GM06990 (cell line): ENCODE measurements at regions not wholly inside any gene's neighbourhood (a gene's known extent, or its start where the extent isn't known, plus 50 kb on each side); places are given as distances from the start of the nearest gene placed in this dataset.

ENCODE experiments used
- DNase-seq: peaks from one replicate; pipeline ENCODE4 v3.0.0-alpha.2; 2011; ENCODE audit not compliant: insufficient read length; ENCODE audit errors: extremely low read depth
- H3K27me3 ChIP-seq: replicated peaks from 2 replicates; pipeline ENCODE4 v1.6.0; 2011; ENCODE audit warnings: low read length; ENCODE audit not compliant: control insufficient read depth, insufficient read depth
- H3K36me3 ChIP-seq: 2 replicates; pipeline ENCODE4 v1.5.1; 2011; ENCODE audit warnings: low read length; ENCODE audit not compliant: control insufficient read depth, insufficient read depth
- H3K4me3 ChIP-seq: replicated peaks from 2 replicates; pipeline ENCODE4 v1.5.1; 2011; ENCODE audit warnings: low read depth, mild to moderate bottlenecking, control low read depth, low read length
- TF ChIP-seq, protein P1 (sequence below): IDR thresholded peaks from 2 replicates; pipeline ENCODE4 v1.5.1; 2011; ENCODE audit warnings: low read length, control low read depth, mild to moderate bottlenecking, inconsistent platforms; ENCODE audit not compliant: insufficient read depth, poor library complexity, severe bottlenecking

DNA sequence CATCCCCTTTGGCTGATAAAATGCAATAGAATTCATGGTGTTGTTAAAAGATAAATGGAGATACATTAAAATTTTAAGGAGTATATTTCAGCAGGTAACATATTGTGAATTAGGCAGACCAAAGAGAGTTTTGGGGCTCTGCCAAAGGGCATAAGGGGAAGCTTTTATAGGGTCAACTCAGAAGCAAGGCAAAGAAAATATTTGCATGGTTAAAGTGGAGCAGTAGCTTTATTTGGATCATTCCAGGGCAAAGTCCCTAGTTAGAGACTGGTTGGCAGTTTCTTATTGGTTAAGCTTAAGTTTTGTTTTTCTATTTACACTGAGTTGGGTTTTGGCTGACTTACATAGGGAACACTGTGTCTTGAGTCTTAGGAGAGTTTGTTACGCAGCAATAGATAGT lies 75.1 kb upstream of the CA10 start:
- Histone ChIP-seq H3K27me3 (no peaks in the 10 kb centered on the region), H3K36me3 (no peaks in the 10 kb centered on the region), H3K4me3 (no peak overlapping the region)
- DNase-seq: no peak
- TF ChIP-seq, protein P1, sequence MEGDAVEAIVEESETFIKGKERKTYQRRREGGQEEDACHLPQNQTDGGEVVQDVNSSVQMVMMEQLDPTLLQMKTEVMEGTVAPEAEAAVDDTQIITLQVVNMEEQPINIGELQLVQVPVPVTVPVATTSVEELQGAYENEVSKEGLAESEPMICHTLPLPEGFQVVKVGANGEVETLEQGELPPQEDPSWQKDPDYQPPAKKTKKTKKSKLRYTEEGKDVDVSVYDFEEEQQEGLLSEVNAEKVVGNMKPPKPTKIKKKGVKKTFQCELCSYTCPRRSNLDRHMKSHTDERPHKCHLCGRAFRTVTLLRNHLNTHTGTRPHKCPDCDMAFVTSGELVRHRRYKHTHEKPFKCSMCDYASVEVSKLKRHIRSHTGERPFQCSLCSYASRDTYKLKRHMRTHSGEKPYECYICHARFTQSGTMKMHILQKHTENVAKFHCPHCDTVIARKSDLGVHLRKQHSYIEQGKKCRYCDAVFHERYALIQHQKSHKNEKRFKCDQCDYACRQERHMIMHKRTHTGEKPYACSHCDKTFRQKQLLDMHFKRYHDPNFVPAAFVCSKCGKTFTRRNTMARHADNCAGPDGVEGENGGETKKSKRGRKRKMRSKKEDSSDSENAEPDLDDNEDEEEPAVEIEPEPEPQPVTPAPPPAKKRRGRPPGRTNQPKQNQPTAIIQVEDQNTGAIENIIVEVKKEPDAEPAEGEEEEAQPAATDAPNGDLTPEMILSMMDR: no peak

DNA sequence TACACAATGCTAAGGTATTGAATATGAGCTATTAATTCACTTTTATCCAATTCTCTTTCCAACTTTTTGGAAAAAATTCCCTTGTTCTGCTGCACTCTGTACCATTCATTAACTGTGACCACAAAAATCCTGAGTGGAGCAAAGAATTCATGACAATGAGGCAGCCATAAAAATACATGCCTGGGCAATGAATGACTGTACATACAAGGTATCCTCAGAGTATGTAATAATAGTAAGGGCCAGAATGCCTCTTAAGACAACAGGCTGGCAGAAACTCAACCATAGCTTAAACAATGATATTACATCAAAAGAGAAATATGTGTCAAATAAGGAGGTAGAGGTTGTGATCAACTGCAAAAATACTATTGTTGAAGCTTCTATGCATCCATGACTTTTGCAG lies 74.7 kb upstream of the CA10 start:
- no peaks in the 10 kb centered on the region for H3K27me3 ChIP-seq
- TF ChIP-seq, protein P1: no peak
- DNase-seq: no peak
- no peaks in the 10 kb centered on the region for H3K36me3 ChIP-seq
- no peak overlapping the region for H3K4me3 ChIP-seq

DNA sequence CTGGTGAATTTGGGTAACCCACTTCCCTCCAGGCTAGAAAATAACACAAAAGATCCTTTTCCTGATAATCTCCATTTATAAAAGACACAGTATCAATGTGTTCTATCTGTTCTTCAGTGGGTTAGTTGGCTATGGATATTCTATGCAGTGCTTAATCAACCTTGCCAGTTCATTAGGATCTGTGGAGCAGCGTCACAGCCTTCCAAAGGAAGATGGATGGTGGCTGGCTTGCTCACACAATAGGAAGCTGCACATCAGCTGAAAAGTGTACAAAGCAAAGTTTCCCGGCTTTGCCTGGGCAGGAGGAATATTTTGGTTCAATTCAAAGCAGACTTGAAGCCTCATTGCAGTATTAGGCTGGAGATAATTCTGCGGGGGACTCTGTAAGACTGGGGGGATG lies 70.3 kb upstream of the CA10 start:
- Histone ChIP-seq H3K4me3 (no peak overlapping the region), H3K36me3 (no peaks in the 10 kb centered on the region), H3K27me3 (no peaks in the 10 kb centered on the region)
- TF ChIP-seq, protein P1: no peak
- no peak for DNase-seq

DNA sequence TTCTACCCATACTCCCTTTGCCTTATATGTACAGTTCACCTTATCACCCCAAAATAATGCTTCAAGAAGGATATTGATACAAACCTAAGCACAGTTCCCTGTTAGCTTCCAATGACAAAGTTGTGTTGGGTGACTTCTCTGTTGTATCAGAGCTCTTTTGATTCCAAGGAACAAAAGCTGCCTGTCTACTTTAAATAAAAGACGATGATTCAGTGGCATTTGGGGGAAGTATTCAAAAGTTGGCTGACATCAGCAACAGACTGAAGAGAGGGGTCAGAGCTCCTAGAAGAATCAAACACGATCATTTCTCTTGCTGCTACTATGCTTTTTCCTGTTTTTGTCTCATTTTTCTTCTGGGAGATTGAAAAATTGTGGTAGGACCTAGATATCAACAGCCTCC lies 69.4 kb upstream of the CA10 start:
- H3K36me3 ChIP-seq: no peaks in the 10 kb centered on the region
- H3K27me3 ChIP-seq: no peaks in the 10 kb centered on the region
- DNase-seq: no peak
- H3K4me3 ChIP-seq: no peak overlapping the region
- TF ChIP-seq, protein P1: no peak

DNA sequence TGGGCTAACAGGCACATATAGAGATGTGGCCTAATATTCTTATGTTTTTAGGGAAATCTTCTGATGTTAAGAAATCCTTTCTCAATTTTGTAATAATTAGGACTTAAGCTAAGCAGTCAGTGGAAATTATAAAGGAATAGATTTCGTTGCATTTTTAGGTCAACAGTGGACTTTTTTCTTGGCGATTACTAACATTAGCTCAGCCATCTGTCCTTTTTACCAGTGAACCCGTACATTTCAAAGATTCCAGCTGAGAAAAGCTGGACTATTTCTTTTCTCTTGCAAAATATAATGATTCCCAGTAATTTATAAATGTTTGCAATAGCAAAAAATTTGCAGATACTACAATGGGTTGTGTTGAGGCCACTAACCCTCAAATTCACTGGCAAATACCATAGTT lies 54.9 kb upstream of the CA10 start:
- Histone ChIP-seq H3K27me3 (no peaks in the 10 kb centered on the region), H3K36me3 (no peaks in the 10 kb centered on the region), H3K4me3 (no peak overlapping the region)
- TF ChIP-seq, protein P1: no peak
- DNase-seq: no peak

DNA sequence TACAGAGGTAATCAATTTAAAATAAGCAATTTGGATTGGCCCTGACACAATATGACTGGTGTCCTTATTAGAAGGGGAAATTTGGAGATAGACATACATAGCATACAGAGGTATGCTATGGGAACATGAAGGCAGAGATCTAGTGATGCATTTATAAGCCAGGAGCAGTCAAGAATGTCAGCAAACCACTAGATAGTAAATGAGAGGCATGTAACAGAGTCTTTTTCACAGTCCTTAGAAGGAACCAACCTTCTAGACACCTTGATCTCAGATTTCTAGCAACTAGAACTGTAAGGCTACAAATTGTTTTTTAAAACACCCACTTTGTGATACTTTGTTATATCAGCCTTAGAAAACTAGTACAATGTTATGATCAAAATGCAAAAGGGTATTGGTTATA lies 54.3 kb upstream of the CA10 start:
- no peak for DNase-seq
- TF ChIP-seq, protein P1: no peak
- Histone ChIP-seq H3K27me3 (no peaks in the 10 kb centered on the region), H3K36me3 (no peaks in the 10 kb centered on the region), H3K4me3 (no peak overlapping the region)
